OCI-LY7 (cell line): ENCODE measurements at regions not wholly inside any gene's neighbourhood (a gene's known extent, or its start where the extent isn't known, plus 50 kb on each side); places are given as distances from the start of the nearest gene placed in this dataset.

ENCODE experiments used
- BruUV-seq: library from RNA; stranded (reverse); fragments of 400-500 nt; replicated peaks from 2 replicates; lab custom pipeline; 2021; lab: Mats Ljungman, UMichigan
- CTCF ChIA-PET: fragments of 300-600 bp; sonication (Branson Sonifier 250); formaldehyde crosslinking; loops from one replicate; lab custom pipeline; 2022; ENCODE audit warnings: antibody characterized with exemption; ENCODE audit not compliant: unreplicated experiment; lab: Charles Lee
- POLR2A ChIA-PET: fragments of 300-600 bp; sonication (Branson Sonifier 250); formaldehyde crosslinking; loops from one replicate; lab custom pipeline; 2022; ENCODE audit warnings: antibody characterized with exemption; lab: Charles Lee
- DNase-seq: peaks from one replicate; pipeline ENCODE4 v3.0.0-alpha.2; 2015; ENCODE audit warnings: low spot score
- H2AFZ ChIP-seq: fragments of 200-600 bp; sonication (generic), shearing (Covaris generic); 2 replicates; pipeline ENCODE4 v1.6.1; 2014; ENCODE audit warnings: mild to moderate bottlenecking, antibody characterized with exemption, low read length, moderate library complexity
- H3K27ac ChIP-seq: fragments of 200-600 bp; sonication (generic); 2 replicates; pipeline ENCODE4 v1.5.1; 2014; ENCODE audit warnings: mixed run types, low read depth, mild to moderate bottlenecking, moderate library complexity, low read length, inconsistent platforms; ENCODE audit not compliant: poor library complexity, severe bottlenecking
- H3K36me3 ChIP-seq: fragments of 200-600 bp; sonication (generic); 2 replicates; pipeline ENCODE4 v1.6.1; 2014; ENCODE audit warnings: mild to moderate bottlenecking, antibody characterized with exemption, low read length, moderate library complexity, mixed read lengths; ENCODE audit not compliant: insufficient read depth
- H3K4me1 ChIP-seq: fragments of 200-600 bp; sonication (generic); 2 replicates; pipeline ENCODE4 v1.5.1; 2014; ENCODE audit warnings: mild to moderate bottlenecking, low read length; ENCODE audit not compliant: insufficient read depth, poor library complexity, severe bottlenecking
- H3K4me2 ChIP-seq: fragments of 200-600 bp; sonication (generic); 2 replicates; pipeline ENCODE4 v1.6.1; 2014; ENCODE audit warnings: mild to moderate bottlenecking, low read length
- H3K4me3 ChIP-seq: fragments of 200-600 bp; sonication (generic); 2 replicates; pipeline ENCODE4 v1.5.1; 2014; ENCODE audit warnings: mild to moderate bottlenecking, low read depth, low read length; ENCODE audit not compliant: poor library complexity, severe bottlenecking
- H3K79me2 ChIP-seq: fragments of 200-600 bp; sonication (generic); 2 replicates; pipeline ENCODE4 v1.6.1; 2016; ENCODE audit warnings: low read depth, mild to moderate bottlenecking, low read length, moderate library complexity, mixed read lengths; ENCODE audit not compliant: insufficient read depth
- H3K9me2 ChIP-seq: fragments of 200-600 bp; sonication (generic); 2 replicates; pipeline ENCODE4 v1.6.1; 2016; ENCODE audit warnings: mild to moderate bottlenecking, low read length, mixed read lengths; ENCODE audit not compliant: insufficient read depth
- H3K9me3 ChIP-seq: fragments of 200-600 bp; sonication (generic); 2 replicates; pipeline ENCODE4 v1.6.1; 2014; ENCODE audit warnings: mild to moderate bottlenecking, mixed run types, low read length, mixed read lengths
- H4K20me1 ChIP-seq: fragments of 200-600 bp; sonication (generic); 2 replicates; pipeline ENCODE4 v1.6.1; 2014; ENCODE audit warnings: mild to moderate bottlenecking, antibody characterized with exemption, low read length, moderate library complexity, mixed read lengths; ENCODE audit not compliant: insufficient read depth
- CTCF ChIP-seq: fragments of 200-600 bp; sonication (generic); conservative IDR thresholded peaks from 2 replicates; pipeline ENCODE4 v1.5.1; 2014; ENCODE audit warnings: mild to moderate bottlenecking, antibody characterized with exemption, low read length, moderate library complexity, mixed read lengths
- EZH2phosphoT487 ChIP-seq: fragments of 200-600 bp; sonication (generic); IDR thresholded peaks from 2 replicates; pipeline ENCODE4 v1.6.1; 2018; ENCODE audit warnings: low read depth, borderline replicate concordance, mild to moderate bottlenecking, mixed run types, antibody characterized with exemption, low read length, moderate library complexity, mixed read lengths
- intact Hi-C: fragments of 100-400 bp; cut with micrococcal nuclease; formaldehyde crosslinking; loops from one replicate; pipeline ENCODE4 v1.10.0; 2022; ENCODE audit not compliant: unreplicated experiment

- ChIA-PET POLR2A (no interaction called here), CTCF (no interaction called here)
- intact Hi-C loops, result no loop called here
- Histone ChIP-seq H3K36me3 (no peaks in the 10 kb centered on the region), H3K4me3 (no peak overlapping the region), H3K4me2 (no peak overlapping the region), H3K9me2 (no peaks in the 10 kb centered on the region), H3K4me1 (no peaks in the 10 kb centered on the region), H3K9me3 (no peaks in the 10 kb centered on the region), H3K27ac (no peak overlapping the region), H2AFZ (no peak overlapping the region), H4K20me1 (no peaks in the 10 kb centered on the region), H3K79me2 (no peaks in the 10 kb centered on the region)
- no peak for DNase-seq
- no peak for TF ChIP-seq EZH2phosphoT487
- no peak for TF ChIP-seq CTCF
- BruUV-seq, result no TSS peak
These were observed 182.3 kb upstream of the RALGAPA2 start for GRCh38 chr20:20894753-20895152.

GRCh38 chr20:20894280-20894679 is 181.8 kb upstream of the RALGAPA2 start:
- no peaks in the 10 kb centered on the region for H3K9me2 ChIP-seq
- no peak for DNase-seq
- no peak for TF ChIP-seq CTCF
- TF ChIP-seq EZH2phosphoT487, result no peak
- no peaks in the 10 kb centered on the region for H3K36me3 ChIP-seq
- CTCF ChIA-PET, result no interaction called here
- H3K4me3 ChIP-seq, result no peak overlapping the region
- H2AFZ ChIP-seq, result no peak overlapping the region
- POLR2A ChIA-PET, result no interaction called here
- H4K20me1 ChIP-seq, result no peaks in the 10 kb centered on the region
- no peaks in the 10 kb centered on the region for H3K9me3 ChIP-seq
- H3K4me2 ChIP-seq, result no peak overlapping the region
- no peaks in the 10 kb centered on the region for H3K79me2 ChIP-seq
- no peak overlapping the region for H3K27ac ChIP-seq
- H3K4me1 ChIP-seq, result no peaks in the 10 kb centered on the region
- intact Hi-C loops, result no loop called here
- BruUV-seq, result no TSS peak

- H3K4me3 ChIP-seq, result no peak overlapping the region
- H3K9me3 ChIP-seq, result no peaks in the 10 kb centered on the region
- H3K4me2 ChIP-seq, result no peak overlapping the region
- intact Hi-C loops, result no loop called here
- ChIA-PET POLR2A (interaction anchor here (0.6 to 0.7 kb wide), 2 partner anchors 11 to 464 kb away, joined by 3 read pairs; no protein-coding TSS in a partner anchor), CTCF (no interaction called here)
- no peak overlapping the region for H3K27ac ChIP-seq
- H3K9me2 ChIP-seq, result no peaks in the 10 kb centered on the region
- H4K20me1 ChIP-seq, result no peaks in the 10 kb centered on the region
- H3K79me2 ChIP-seq, result no peaks in the 10 kb centered on the region
- no peaks in the 10 kb centered on the region for H3K4me1 ChIP-seq
- DNase-seq, result no peak
- H3K36me3 ChIP-seq, result no peaks in the 10 kb centered on the region
- BruUV-seq, result no TSS peak
- H2AFZ ChIP-seq, result no peak overlapping the region
- TF ChIP-seq CTCF, result no peak
These were observed 179.9 kb upstream of the RALGAPA2 start for GRCh38 chr20:20892328-20892727.
